ENCODE measurements at regions not wholly inside any gene's neighbourhood (a gene's known extent, or its start where the extent isn't known, plus 50 kb on each side); places are given as distances from the start of the nearest gene placed in this dataset.

- Histone ChIP-seq H3K36me3 (ENCODE audit: control insufficient read depth, insufficient read depth, low read length) (no peaks in the 10 kb centered on the region), H3K27me3 (ENCODE audit: control insufficient read depth, insufficient read depth, low read length) (peaks cover 5% of the 10 kb centered on the region; the same call in 1 of the 2 replicates), H3K9me3 (ENCODE audit: control insufficient read depth, insufficient read depth, low read depth, low read length) (no peaks in the 10 kb centered on the region), H3K27ac (ENCODE audit: low read length) (no peak overlapping the region), H3K4me3 (ENCODE audit: low read depth in 2 of 2, low read length in 2 of 2) (no peak overlapping the region), H3K4me1 (ENCODE audit: control insufficient read depth, insufficient read depth, low read length) (no peaks in the 10 kb centered on the region)
- TF ChIP-seq REST (IDR thresholded peaks at IDR 0.05; ENCODE audit: insufficient read depth in 1 of 2, low read depth in 2 of 2, low read length in 1 of 2) (no peak), CTCF (IDR thresholded peaks at IDR 0.05) (no peak), SIN3A (IDR thresholded peaks at IDR 0.05; ENCODE audit: borderline replicate concordance, insufficient read depth, low read depth, low read length) (no peak), POLR2AphosphoS5 (IDR thresholded peaks at IDR 0.05; ENCODE audit: low read depth, low read length) (no peak), TCF7L2 (IDR thresholded peaks at IDR 0.05; ENCODE audit: low read depth, low read length) (no peak)
- ATAC-seq (no peak), DNase-seq (ENCODE audit: low read depth, low spot score) (no peak)
- CTCF ChIA-PET, result no interaction called here
- no TSS peak for BruUV-seq (replicated peaks)
- in situ Hi-C loops (cut with HindIII; ENCODE audit: low pct_unique_long_range_greater_than_20kb, low sequenced_read_pairs), result no loop called here
- intact Hi-C loops (cut with micrococcal nuclease; ENCODE audit: unreplicated experiment), result no loop called here
- POLR2A ChIA-PET, result no interaction called here
These were observed 54.9 kb upstream of the ACP3 start for GRCh38 chr3:132262305-132262704.

GRCh38 chr3:132262956-132263355 lies 54.3 kb upstream of the ACP3 start:
- CTCF ChIA-PET, result no interaction called here
- intact Hi-C loops (cut with micrococcal nuclease; ENCODE audit: unreplicated experiment), result no loop called here

More at GRCh38 chr3:132262956-132263355, 54.3 kb upstream of the ACP3 start:
- Histone ChIP-seq H3K36me3 (ENCODE audit: control insufficient read depth, insufficient read depth, low read length) (no peaks in the 10 kb centered on the region), H3K4me3 (ENCODE audit: low read depth in 2 of 2, low read length in 2 of 2) (no peak overlapping the region), H3K9me3 (ENCODE audit: control insufficient read depth, insufficient read depth, low read depth, low read length) (no peaks in the 10 kb centered on the region), H3K27me3 (ENCODE audit: control insufficient read depth, insufficient read depth, low read length) (peaks cover 6% of the 10 kb centered on the region; the same call in 1 of the 2 replicates), H3K27ac (ENCODE audit: low read length) (no peak overlapping the region), H3K4me1 (ENCODE audit: control insufficient read depth, insufficient read depth, low read length) (no peaks in the 10 kb centered on the region)
- in situ Hi-C loops (cut with HindIII; ENCODE audit: low pct_unique_long_range_greater_than_20kb, low sequenced_read_pairs), result no loop called here
- POLR2A ChIA-PET, result no interaction called here
- no TSS peak for BruUV-seq (replicated peaks)
- DNase-seq (ENCODE audit: low read depth, low spot score), result no peak
- no peak for ATAC-seq
- TF ChIP-seq POLR2AphosphoS5 (IDR thresholded peaks at IDR 0.05; ENCODE audit: low read depth, low read length) (no peak), CTCF (IDR thresholded peaks at IDR 0.05) (no peak), REST (IDR thresholded peaks at IDR 0.05; ENCODE audit: insufficient read depth in 1 of 2, low read depth in 2 of 2, low read length in 1 of 2) (no peak), TCF7L2 (IDR thresholded peaks at IDR 0.05; ENCODE audit: low read depth, low read length) (no peak), SIN3A (IDR thresholded peaks at IDR 0.05; ENCODE audit: borderline replicate concordance, insufficient read depth, low read depth, low read length) (no peak)

All from Panc1 (cell line).